ENCODE measurements at regions not wholly inside any gene's neighbourhood (a gene's known extent, or its start where the extent isn't known, plus 50 kb on each side); places are given as distances from the start of the nearest gene placed in this dataset.

DNA sequence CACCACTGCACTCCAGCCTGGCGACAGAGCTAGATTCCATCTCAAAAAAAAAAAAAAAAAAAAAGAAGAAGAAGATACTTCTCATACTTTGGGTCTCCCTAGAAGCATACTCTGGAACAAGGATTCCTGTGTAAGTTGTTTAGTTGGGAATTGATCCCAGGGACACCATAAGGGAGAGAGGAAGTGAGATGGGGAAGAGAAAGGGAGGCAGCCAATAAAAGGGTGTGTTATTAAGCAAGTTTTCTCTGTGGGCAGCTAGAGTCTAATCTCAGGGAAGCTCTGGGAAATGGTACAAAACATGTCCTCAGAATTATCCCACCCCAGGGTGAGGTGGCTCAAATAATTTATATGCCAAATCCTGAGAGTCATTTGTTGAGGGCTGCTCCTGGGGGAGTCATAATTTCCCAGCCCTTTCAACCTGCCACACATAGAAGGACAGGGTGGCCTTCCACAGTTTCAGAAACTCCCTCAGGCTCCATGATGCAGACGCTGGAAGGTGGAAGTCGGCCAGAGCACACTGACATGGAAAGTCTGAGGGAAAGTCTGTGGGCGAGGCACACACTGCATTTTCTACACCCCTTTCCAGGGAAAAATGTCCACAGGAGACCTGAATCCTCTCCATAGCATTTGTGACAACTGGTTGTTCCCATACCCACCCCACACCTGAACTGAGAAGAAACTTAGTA is 86.4 kb upstream of the SLC4A7 start:
- TF ChIP-seq, protein P1, sequence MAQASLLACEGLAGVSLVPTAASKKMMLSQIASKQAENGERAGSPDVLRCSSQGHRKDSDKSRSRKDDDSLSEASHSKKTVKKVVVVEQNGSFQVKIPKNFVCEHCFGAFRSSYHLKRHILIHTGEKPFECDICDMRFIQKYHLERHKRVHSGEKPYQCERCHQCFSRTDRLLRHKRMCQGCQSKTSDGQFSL (CRISPR knock-in tag; IDR thresholded peaks at IDR 0.05), result no peak
- TF ChIP-seq, protein P1 (tag; IDR thresholded peaks at IDR 0.05), result no peak
- TF ChIP-seq, protein P2, sequence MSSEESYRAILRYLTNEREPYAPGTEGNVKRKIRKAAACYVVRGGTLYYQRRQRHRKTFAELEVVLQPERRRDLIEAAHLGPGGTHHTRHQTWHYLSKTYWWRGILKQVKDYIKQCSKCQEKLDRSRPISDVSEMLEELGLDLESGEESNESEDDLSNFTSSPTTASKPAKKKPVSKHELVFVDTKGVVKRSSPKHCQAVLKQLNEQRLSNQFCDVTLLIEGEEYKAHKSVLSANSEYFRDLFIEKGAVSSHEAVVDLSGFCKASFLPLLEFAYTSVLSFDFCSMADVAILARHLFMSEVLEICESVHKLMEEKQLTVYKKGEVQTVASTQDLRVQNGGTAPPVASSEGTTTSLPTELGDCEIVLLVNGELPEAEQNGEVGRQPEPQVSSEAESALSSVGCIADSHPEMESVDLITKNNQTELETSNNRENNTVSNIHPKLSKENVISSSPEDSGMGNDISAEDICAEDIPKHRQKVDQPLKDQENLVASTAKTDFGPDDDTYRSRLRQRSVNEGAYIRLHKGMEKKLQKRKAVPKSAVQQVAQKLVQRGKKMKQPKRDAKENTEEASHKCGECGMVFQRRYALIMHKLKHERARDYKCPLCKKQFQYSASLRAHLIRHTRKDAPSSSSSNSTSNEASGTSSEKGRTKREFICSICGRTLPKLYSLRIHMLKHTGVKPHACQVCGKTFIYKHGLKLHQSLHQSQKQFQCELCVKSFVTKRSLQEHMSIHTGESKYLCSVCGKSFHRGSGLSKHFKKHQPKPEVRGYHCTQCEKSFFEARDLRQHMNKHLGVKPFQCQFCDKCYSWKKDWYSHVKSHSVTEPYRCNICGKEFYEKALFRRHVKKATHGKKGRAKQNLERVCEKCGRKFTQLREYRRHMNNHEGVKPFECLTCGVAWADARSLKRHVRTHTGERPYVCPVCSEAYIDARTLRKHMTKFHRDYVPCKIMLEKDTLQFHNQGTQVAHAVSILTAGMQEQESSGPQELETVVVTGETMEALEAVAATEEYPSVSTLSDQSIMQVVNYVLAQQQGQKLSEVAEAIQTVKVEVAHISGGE (CRISPR knock-in tag; IDR thresholded peaks at IDR 0.05), result no peak
- TF ChIP-seq, protein P3, sequence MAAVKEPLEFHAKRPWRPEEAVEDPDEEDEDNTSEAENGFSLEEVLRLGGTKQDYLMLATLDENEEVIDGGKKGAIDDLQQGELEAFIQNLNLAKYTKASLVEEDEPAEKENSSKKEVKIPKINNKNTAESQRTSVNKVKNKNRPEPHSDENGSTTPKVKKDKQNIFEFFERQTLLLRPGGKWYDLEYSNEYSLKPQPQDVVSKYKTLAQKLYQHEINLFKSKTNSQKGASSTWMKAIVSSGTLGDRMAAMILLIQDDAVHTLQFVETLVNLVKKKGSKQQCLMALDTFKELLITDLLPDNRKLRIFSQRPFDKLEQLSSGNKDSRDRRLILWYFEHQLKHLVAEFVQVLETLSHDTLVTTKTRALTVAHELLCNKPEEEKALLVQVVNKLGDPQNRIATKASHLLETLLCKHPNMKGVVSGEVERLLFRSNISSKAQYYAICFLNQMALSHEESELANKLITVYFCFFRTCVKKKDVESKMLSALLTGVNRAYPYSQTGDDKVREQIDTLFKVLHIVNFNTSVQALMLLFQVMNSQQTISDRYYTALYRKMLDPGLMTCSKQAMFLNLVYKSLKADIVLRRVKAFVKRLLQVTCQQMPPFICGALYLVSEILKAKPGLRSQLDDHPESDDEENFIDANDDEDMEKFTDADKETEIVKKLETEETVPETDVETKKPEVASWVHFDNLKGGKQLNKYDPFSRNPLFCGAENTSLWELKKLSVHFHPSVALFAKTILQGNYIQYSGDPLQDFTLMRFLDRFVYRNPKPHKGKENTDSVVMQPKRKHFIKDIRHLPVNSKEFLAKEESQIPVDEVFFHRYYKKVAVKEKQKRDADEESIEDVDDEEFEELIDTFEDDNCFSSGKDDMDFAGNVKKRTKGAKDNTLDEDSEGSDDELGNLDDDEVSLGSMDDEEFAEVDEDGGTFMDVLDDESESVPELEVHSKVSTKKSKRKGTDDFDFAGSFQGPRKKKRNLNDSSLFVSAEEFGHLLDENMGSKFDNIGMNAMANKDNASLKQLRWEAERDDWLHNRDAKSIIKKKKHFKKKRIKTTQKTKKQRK (IDR thresholded peaks at IDR 0.05; ENCODE audit: borderline replicate concordance, low read depth, low read length), result no peak
- TF ChIP-seq EZH2 (IDR thresholded peaks at IDR 0.05; ENCODE audit: borderline replicate concordance, low read depth, low read length) (no peak), ZNF282 (CRISPR knock-in tag; IDR thresholded peaks at IDR 0.05) (no peak)
- TF ChIP-seq, protein P4, sequence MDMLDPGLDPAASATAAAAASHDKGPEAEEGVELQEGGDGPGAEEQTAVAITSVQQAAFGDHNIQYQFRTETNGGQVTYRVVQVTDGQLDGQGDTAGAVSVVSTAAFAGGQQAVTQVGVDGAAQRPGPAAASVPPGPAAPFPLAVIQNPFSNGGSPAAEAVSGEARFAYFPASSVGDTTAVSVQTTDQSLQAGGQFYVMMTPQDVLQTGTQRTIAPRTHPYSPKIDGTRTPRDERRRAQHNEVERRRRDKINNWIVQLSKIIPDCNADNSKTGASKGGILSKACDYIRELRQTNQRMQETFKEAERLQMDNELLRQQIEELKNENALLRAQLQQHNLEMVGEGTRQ (CRISPR knock-in tag; IDR thresholded peaks at IDR 0.05), result no peak
